ENCODE measurements at regions not wholly inside any gene's neighbourhood (a gene's known extent, or its start where the extent isn't known, plus 50 kb on each side); places are given as distances from the start of the nearest gene placed in this dataset.

- TF ChIP-seq TSHZ1 (CRISPR knock-in tag; IDR thresholded peaks at IDR 0.05) = no peak
- no peak for TF ChIP-seq RNF219 (CRISPR knock-in tag; IDR thresholded peaks at IDR 0.05)
- no peak for TF ChIP-seq DPF2 (IDR thresholded peaks at IDR 0.05)
- no peak for TF ChIP-seq PHB (CRISPR knock-in tag; IDR thresholded peaks at IDR 0.05)
- no peak for TF ChIP-seq ZNF253 (CRISPR knock-in tag; conservative IDR thresholded peaks at IDR 0.05)
- no peak for TF ChIP-seq TAF1 (IDR thresholded peaks at IDR 0.05; ENCODE audit: control insufficient read depth, extremely low read depth, insufficient read depth, low read length, severe bottlenecking)
These were observed 53.5 kb upstream of the CTTNBP2NL start (continued) for GRCh38 chr1:112342558-112342957.

All from K562 (cell line).